ENCODE measurements at regions not wholly inside any gene's neighbourhood (a gene's known extent, or its start where the extent isn't known, plus 50 kb on each side); places are given as distances from the start of the nearest gene placed in this dataset.

DNA sequence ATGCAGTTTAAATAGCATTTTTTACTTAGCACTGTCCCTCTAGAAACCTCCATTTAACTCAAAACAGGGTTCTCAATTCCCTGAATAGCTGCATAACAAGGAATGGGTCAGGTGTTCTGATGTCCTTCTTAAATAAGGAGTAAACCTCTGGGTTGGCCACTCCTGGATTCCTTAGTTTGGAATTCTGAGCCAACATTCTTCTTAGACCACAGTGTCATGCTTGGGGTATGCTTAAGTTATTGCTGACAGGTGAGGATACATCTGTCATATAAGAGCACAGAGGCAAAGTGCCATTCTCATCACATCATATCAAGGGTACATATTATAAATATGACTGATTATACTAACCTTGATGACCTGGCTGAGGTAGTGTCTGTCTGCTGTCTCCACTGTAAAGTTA lies 179.9 kb upstream of the SEMA6A start:
- ChIA-PET POLR2A (no interaction called here), CTCF (no interaction called here)
- DNase-seq (ENCODE audit: extremely low spot score): no peak
- no peak for TF ChIP-seq ELF4 (IDR thresholded peaks at IDR 0.05)
- TF ChIP-seq BHLHE40 (IDR thresholded peaks at IDR 0.05; ENCODE audit: borderline replicate concordance): no peak
- TF ChIP-seq CTBP1 (IDR thresholded peaks at IDR 0.05; ENCODE audit: borderline replicate concordance): no peak
- TF ChIP-seq L3MBTL2 (conservative IDR thresholded peaks at IDR 0.05): no peak
- TF ChIP-seq, protein P1, sequence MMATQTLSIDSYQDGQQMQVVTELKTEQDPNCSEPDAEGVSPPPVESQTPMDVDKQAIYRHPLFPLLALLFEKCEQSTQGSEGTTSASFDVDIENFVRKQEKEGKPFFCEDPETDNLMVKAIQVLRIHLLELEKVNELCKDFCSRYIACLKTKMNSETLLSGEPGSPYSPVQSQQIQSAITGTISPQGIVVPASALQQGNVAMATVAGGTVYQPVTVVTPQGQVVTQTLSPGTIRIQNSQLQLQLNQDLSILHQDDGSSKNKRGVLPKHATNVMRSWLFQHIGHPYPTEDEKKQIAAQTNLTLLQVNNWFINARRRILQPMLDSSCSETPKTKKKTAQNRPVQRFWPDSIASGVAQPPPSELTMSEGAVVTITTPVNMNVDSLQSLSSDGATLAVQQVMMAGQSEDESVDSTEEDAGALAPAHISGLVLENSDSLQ (IDR thresholded peaks at IDR 0.05): no peak
- no peak for TF ChIP-seq HDGF (IDR thresholded peaks at IDR 0.05; ENCODE audit: borderline replicate concordance)
- TF ChIP-seq FOXA1 (IDR thresholded peaks at IDR 0.05): no peak

DNA sequence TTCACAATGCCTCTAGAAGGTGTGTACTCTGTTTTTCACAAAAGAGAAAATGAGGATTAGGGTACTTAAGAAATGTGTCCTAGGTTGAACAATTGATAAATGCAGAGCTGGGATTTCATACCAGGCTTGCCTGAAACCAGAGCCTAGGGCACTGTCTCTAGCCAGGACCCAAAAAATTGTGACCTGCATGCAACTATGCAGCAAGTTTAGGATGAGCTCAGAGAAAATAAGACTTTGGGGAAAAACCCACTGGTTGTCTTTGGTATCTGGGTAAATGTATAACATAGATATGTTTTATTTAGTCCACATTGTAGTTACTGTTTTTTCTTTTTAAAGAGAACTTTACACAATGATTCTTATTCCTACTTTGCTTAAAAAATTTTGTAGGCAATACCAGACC lies 177.1 kb upstream of the SEMA6A start:
- TF ChIP-seq SUZ12 (IDR thresholded peaks at IDR 0.05) (no peak), ARNT (IDR thresholded peaks at IDR 0.05) (no peak), NFRKB (IDR thresholded peaks at IDR 0.05) (no peak), FOXA1 (IDR thresholded peaks at IDR 0.05) (no peak), HDGF (IDR thresholded peaks at IDR 0.05; ENCODE audit: borderline replicate concordance) (no peak)
- DNase-seq (ENCODE audit: extremely low spot score): no peak
- POLR2A ChIA-PET: no interaction called here
- CTCF ChIA-PET: interaction anchor here (0.5 kb wide), 1 partner anchor 55 kb away, joined by 4 read pairs; no protein-coding TSS in a partner anchor

DNA sequence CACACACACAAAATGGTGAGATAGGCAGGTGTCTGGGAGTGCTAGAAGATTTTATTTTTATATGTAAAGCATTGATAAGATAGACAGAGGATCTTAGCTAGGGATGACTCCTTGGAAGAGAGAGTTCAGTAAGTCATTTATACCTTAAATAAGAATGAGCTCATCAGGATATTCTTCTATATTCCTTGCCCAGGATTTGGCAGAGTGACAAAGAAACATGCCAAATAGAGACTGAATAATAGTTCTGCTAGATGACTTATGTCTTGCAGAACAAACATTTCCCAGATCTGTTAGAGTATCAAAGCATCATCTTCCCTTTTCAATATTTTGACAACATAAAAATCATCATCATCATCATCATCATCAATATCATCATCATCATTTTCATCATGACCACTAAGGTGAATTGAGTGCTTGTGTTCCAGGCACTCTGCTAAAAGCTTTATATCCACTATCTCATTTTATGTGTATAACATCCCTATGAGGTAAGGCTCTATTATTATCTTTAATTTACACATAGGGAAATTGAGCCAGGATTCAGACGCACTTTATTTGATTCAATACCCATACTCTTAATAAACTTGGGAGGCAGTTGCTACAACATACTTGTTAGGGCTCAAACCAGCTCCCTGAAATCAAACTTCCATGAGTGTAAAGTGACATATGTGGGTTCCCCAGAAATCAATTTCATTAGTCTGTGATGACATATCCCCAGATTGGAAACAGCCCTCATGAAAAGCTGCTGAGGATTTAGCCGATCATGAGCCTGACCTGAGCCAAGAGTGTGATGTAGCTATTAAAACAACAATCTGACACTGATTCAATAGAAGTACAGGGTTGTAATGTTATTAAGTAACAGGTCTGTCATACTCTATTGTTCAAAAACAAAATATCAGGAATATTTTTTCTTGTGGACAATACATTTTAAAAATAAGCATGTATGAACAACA lies 176.3 kb upstream of the SEMA6A start:
- DNase-seq (ENCODE audit: extremely low spot score): no peak
- TF ChIP-seq ZNF384 (IDR thresholded peaks at IDR 0.05) (no peak), FOXK2 (IDR thresholded peaks at IDR 0.05) (no peak)
- POLR2A ChIA-PET: no interaction called here
- CTCF ChIA-PET: interaction anchor here (0.5 kb wide), 1 partner anchor 56 kb away, joined by 4 read pairs; no protein-coding TSS in a partner anchor

DNA sequence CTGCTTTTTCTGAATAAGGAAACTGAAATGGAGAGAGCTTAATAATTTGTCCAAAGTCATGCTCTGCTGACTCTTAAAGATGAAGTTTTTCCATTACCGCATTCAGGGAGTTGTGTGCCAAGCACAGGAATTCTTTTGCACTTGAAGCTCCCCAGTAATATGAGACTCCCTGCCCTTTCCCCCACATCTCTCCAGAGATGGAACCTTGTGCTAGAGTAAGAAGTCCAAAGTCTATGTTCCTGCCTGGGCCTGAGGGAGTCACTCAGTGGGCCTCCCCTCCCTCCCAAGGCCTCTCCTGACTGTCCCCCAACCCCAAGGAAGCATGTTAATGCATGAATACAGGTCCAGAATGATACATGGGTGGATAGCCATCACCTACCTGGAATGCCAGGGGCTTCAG lies 173.3 kb upstream of the SEMA6A start:
- ChIA-PET POLR2A (no interaction called here), CTCF (no interaction called here)
- DNase-seq (ENCODE audit: extremely low spot score): no peak
- TF ChIP-seq L3MBTL2 (conservative IDR thresholded peaks at IDR 0.05) (no peak), HDGF (IDR thresholded peaks at IDR 0.05; ENCODE audit: borderline replicate concordance) (no peak), SUZ12 (IDR thresholded peaks at IDR 0.05) (no peak)
- TF ChIP-seq, protein P1 (IDR thresholded peaks at IDR 0.05): no peak

DNA sequence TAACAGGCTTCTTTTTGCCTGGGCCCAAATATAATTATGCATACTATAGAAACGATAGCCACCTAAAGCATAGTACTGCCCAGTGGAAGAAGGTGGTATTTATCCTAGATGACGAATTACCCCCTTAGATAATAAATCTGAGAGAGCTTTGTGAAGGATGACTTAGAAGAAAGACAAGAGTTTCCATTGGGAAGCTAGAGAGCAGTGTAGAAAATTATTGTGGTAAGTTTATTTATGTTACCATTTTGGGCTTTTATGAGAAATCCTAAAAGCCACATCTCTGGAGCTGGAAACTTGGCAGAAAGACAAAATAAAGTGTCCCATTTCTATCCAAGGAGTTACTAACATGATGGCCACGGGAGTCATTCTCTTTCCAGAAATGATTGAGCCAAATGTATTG lies 172.0 kb upstream of the SEMA6A start:
- ChIA-PET CTCF (no interaction called here), POLR2A (no interaction called here)
- TF ChIP-seq TARDBP (IDR thresholded peaks at IDR 0.05) (no peak), ARNT (IDR thresholded peaks at IDR 0.05) (no peak), LEF1 (IDR thresholded peaks at IDR 0.05; ENCODE audit: borderline replicate concordance) (no peak), FOXM1 (IDR thresholded peaks at IDR 0.05; ENCODE audit: borderline replicate concordance) (no peak), ELF4 (IDR thresholded peaks at IDR 0.05) (no peak), BHLHE40 (IDR thresholded peaks at IDR 0.05; ENCODE audit: borderline replicate concordance) (no peak), CTBP1 (IDR thresholded peaks at IDR 0.05; ENCODE audit: borderline replicate concordance) (no peak), L3MBTL2 (conservative IDR thresholded peaks at IDR 0.05) (no peak), ZNF384 (IDR thresholded peaks at IDR 0.05) (no peak), HDGF (IDR thresholded peaks at IDR 0.05; ENCODE audit: borderline replicate concordance) (no peak), SP1 (IDR thresholded peaks at IDR 0.05) (no peak), FOXK2 (IDR thresholded peaks at IDR 0.05) (no peak), NFRKB (IDR thresholded peaks at IDR 0.05) (no peak), FOXA1 (IDR thresholded peaks at IDR 0.05) (no peak), SUZ12 (IDR thresholded peaks at IDR 0.05) (no peak)
- TF ChIP-seq, protein P1 (IDR thresholded peaks at IDR 0.05): no peak
- DNase-seq (ENCODE audit: extremely low spot score): no peak

DNA sequence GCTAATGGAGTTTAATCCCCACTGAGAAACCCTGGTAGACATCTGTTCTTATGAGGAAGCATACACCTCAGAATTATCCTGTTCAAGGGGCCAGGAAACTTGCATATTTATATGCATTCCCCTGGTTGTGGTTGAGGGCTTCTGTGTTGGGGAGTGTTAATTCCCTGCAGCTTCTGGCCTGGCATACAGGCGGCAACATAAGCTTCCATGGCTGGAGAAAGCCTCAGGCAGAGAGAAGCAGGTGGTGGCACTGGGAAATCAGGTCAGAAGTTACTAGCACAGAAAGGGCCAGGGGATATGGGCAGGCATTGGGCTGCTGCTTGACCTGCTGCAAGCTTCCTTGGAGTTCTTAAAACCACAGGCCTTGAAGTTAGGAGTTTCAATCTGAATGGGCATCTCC lies 166.1 kb upstream of the SEMA6A start:
- POLR2A ChIA-PET: no interaction called here
- no peak for TF ChIP-seq HDGF (IDR thresholded peaks at IDR 0.05; ENCODE audit: borderline replicate concordance)
- TF ChIP-seq, protein P1 (IDR thresholded peaks at IDR 0.05): no peak
- no peak for TF ChIP-seq TARDBP (IDR thresholded peaks at IDR 0.05)
- no peak for TF ChIP-seq ZNF384 (IDR thresholded peaks at IDR 0.05)
- TF ChIP-seq CTBP1 (IDR thresholded peaks at IDR 0.05; ENCODE audit: borderline replicate concordance): no peak
- TF ChIP-seq BHLHE40 (IDR thresholded peaks at IDR 0.05; ENCODE audit: borderline replicate concordance): no peak
- TF ChIP-seq L3MBTL2 (conservative IDR thresholded peaks at IDR 0.05): no peak
- TF ChIP-seq FOXA1 (IDR thresholded peaks at IDR 0.05): no peak
- TF ChIP-seq ARNT (IDR thresholded peaks at IDR 0.05): no peak
- no peak for TF ChIP-seq FOXM1 (IDR thresholded peaks at IDR 0.05; ENCODE audit: borderline replicate concordance)
- no peak for TF ChIP-seq NFRKB (IDR thresholded peaks at IDR 0.05)
- TF ChIP-seq ELF4 (IDR thresholded peaks at IDR 0.05): no peak
- TF ChIP-seq SP1 (IDR thresholded peaks at IDR 0.05): no peak
- TF ChIP-seq FOXK2 (IDR thresholded peaks at IDR 0.05): no peak
- no peak for TF ChIP-seq LEF1 (IDR thresholded peaks at IDR 0.05; ENCODE audit: borderline replicate concordance)
- no peak for TF ChIP-seq SUZ12 (IDR thresholded peaks at IDR 0.05)
- no peak for DNase-seq (ENCODE audit: extremely low spot score)
- CTCF ChIA-PET: no interaction called here

All from HEK293T (cell line).